ENCODE measurements at regions not wholly inside any gene's neighbourhood (a gene's known extent, or its start where the extent isn't known, plus 50 kb on each side); places are given as distances from the start of the nearest gene placed in this dataset.
"Not testable (repeated sequence)": the region's sequence is repeated elsewhere in the genome, so short reads cannot be mapped to it uniquely, and the experiment has no call there.

DNA sequence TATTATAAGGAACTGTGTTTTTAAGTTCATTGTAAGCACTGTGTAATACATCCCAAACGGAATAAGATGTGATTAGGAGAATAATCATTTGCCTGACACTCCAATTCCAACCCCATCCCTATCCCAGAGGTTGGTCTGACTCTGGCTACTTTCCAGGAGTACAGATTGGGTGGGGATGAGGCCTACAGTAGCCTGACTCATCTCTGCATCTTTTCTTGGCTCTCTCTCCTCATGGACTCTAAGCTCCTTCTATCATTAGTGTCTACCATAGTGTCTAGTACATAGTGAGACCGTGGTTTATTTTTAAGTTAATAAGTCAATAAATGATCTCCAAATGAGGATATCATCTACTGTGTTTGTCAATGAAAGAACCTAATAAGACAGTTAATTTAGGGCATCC lies 92.2 kb upstream of the CNKSR3 start:
- DNase-seq = no peak

DNA sequence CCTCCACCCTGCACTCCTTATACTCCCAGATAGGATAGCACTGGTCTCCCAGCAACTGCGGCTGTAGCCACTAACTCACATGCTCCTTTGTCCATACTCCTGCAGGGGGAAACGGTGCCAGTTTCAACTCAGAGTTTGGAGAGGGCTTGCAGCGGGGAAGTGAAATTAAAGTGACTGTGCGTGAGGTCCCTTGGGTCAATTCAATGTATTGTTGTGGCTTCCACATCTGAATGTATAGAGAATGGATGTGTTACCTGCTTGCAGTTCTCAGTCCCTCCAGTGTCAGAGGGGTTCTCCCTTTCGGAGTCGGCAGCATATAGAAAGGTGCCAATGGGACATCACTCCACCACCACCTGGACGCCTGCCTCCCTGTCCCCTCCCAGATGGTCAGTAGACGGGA lies 93.6 kb upstream of the CNKSR3 start:
- DNase-seq = no peak

DNA sequence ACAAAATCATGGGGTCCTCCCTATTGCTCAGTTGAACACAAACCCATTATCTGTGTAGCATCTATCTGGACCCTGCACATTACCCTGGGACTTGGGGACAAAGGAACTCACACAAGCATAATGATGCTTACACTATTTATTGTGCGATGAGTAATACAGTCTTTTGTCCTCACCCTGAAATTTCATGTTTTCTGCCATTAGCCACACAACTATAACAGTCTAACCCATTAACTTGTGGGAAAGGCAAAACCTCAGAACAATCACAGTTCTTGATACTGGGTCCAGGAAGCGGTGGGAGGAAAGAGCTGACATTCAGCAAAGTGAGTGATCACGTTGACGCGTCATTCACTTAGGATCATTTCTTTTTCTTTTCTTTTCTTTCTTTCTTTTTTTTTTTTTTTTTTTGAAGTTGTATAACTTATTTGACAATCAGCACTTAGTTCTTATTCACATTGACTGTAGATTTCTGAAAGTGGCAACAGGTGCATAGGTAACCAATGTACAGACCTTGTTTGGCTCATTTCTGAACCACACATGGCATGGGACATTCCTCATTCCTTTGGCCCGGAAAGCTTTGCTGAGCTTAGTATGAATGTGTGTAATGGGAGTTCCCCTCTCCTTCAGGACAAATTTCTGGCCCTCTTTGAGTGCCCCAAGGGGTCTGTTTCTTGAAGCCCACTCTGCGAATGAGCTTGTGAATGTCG lies 94.8 kb upstream of the CNKSR3 start:
- DNase-seq = peak in 1 of 2 donors; percentile 3

DNA sequence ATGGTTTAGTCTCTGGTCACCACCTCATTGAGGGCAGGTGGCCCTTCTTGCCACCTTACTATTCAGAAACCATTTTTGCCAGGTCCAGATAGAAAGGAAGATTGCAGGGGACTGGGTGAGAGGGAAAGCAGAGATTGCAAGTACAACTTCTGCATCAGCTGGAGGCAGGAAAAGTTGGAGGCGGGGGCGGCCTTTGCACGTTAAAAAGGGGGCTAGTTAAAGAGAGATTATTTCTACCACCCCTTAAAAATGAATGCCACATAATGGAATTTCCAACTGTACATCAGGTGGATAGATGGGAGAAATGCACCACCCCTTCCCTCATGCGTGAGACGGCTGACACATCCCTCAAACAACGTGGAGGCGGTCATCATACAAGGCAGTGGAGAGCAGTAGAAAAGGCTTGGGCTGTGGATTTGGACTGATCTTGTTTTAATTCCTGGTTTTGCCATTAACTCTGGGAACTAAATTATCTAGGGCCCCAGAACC lies 95.4 kb upstream of the CNKSR3 start:
- no peak for DNase-seq

DNA sequence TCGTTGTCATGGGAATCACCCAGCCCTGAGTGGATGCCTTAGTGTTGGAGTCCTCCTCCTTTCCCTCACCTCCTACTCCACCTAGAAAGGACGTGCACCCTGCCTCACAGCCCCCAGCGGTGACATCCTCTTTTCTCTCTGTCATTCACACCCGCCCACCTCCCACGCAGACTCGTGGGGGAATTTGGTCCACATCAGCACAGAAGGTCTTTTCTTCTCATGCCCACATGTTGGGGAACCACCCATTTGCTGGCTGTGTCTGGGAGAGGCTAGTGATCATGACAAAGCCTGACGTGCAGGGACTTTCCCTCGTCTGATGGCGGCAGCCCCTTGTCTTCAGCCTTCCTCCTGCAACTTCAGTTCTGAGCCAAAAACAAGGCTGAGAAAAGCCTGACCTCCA lies 96.0 kb upstream of the CNKSR3 start:
- DNase-seq = peak; percentile 43 to 52

DNA sequence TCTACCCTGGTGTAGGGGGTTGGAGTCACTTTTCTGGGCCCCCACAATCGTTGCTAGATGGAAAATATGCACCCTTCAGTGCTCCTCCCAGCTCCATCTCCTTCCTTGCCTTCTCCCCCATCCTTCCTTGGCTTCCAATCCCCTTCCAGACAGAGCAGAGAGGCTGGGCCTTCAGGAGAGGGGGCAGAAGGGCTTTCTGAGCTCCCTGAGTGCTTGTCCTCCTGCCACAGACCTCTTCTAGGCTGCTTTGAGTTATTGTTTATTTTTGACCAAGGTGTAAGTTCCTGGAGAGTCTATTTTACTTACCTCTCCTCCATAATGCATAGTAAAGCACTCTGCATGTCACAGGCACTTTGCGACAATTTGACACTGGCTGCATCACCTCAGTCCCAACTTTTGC lies 96.4 kb upstream of the CNKSR3 start:
- DNase-seq = no peak

DNA sequence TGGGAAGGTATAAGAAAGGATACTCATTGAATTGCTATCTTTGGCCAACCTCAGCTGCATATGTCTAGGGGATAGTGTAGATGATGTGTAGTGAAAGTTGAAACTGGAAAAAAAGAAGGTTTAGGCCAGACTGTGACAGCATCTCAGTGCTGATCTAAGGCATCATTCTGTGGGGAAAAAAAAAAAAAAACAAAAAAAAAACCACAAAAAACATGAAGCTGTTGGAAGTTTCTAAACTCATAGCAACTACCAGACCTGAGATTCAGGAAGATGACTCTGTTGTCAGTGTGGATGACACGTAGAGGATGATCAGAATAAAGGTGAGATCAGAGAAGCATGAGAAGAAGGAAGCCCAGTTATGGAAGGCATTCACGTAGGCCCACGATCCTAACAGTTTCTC lies 100.8 kb upstream of the CNKSR3 start:
- DNase-seq = no peak

DNA sequence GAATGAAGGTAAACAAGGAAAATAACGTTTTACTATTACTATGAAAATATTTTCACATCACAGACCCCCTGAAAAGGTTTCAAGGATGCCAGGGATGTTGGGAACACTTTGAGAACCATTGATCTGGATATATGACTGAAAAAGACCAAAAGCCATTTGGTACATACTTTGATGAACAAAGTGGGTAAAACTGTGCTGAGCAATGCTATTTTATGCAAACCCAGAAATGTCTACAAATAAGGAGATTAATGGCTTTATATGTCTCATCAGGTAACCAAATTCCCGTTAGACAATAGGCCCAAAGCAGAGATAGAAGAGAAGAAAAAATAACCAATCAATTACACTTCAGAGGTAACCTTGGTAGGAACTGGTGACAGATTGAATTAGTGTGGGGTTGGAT lies 101.4 kb upstream of the CNKSR3 start:
- no peak for DNase-seq

DNA sequence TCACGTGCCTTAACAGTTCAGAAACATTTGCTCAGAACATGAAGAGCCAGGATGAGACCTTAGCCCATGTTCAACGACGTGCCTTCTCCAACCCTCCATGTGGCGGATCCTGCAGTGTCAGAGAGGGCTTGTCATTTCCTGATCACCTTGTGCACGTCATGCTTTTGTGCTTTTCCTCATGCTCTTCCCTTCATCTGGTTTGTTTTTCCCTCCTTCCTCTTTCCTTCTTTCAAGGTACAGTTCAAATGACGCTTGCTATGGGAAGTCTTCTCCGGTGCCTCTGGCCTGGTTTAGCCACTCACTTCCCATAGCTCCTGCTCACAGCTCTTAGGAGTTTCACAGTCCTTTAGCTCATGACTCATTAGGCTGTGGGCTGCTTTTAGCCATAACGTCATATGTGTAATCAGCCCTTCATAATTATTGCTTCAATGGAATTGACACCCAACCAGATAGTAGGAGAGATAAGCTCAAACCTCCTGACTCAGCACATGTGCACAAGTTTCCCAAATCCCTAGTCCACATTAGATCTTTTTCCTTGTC lies 102.7 kb upstream of the CNKSR3 start:
- no peak for DNase-seq

DNA sequence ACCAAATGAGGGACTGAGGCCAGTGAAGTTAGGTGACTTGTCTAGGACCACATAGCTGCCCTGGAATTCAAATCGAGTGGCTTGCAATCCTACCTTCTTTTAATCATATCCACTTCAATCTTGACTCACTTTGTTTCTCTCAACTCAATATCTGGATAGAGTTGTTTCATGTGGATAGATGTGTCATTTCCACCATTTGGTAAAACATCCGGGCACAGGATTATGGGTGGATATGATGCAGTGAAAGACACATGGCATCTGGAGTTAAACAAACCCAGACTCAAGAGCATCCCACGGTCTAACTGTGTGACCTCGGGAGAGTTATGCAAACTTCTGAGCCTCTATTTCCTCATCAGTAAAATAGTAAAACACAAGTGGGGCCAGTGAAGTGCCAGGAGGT lies 103.6 kb upstream of the CNKSR3 start:
- DNase-seq = no peak

DNA sequence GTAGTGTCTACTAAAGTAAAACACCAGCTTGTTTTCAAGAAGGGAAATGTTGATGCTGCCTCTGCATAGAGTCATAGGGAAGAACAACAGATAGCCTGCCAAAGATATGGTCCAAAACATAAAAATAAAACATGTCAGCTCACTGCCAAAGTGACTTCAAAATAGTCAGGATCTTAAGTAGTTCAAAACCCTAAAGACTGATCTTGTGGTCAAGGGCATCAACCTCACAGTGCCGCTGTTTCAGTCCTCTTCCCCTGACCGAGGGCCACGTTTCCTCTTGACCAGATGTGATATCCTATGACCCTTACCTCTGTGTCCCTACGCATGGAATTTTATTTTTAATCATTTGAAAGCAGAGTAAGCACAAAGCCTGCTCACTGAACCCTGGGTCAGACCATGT lies 104.2 kb upstream of the CNKSR3 start:
- DNase-seq = no peak

DNA sequence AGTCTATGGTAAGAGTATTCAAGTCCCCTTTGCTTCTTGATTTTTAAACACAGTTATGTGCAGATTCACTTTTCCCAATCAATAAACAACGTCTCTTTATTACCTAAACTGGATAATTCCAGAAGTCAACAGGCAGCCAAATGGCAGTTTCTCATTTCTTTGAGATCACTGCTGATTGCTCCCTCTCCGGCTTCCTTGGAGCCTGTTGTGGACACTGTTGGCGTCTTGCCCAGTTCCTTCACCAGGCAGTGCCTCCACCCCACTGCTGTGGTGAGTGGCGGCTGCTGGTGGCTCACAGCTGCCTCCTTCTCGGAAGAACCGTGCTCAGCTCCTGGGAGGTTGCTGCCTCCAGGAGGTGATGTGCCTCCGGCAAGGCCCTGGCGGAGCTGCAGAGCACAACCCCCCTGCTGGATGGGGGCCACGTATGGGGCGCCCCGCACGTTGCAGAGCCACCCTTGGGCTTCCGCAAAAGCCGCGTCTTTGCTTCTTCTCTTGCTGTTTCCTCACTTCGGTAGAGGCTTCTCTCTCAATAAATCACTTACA lies 105.1 kb upstream of the CNKSR3 start:
- no peak for DNase-seq

DNA sequence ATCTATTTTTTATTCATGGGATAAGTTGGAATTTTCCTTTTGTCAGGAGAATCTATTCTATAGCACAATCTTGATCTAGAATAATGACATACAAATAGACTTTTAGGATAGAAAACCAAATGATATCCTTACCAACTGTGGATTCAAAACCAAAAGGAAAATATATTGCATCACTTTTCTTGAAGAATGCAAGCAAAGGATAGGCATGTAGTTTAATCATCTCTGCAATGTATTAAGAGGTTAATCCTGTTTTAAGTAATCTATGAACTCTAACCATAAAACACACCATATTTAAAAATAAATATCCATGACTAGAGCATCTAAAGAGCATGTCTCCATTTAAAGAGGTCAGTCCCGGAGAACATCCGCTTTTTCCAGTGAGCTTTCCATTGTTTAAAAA lies 106.7 kb upstream of the CNKSR3 start:
- DNase-seq = no peak

DNA sequence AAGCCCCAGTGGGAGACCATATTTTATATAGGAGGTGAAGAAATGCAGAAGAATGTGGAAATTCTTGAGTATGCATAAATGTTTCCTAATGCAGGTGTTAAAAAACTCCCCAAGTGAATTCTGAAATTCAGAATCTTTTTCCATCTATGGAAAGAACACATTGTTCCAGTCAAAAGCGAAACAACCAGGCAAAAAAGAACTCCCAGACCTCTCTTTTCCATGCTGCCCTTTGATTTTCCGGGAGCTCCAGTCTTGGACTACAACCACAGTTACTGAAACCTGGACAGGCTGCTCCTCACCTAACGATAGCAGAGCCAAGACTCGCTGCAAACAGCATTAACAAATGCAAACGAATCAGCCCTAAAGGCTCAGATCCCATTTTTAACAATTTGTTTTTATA lies 108.7 kb upstream of the CNKSR3 start:
- no peak for DNase-seq

DNA sequence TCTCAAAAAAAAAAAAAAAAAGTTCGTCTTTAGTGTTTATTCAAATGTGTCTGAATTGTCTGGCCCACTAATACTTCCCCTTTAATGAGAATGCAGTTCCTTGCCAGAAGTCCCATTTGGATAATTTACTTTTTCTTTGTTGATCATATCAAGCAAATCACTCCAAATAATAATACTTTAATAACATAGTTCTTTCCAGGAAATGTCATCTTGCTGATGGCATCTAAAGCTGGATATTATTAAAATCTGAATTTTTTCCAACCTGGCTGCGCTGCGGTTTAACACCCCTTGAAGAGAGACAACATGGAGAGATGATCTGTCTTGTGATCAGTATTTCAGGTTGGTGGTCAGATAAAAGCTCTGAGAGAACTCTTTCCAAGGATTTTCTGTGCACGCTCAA lies 111.2 kb upstream of the CNKSR3 start:
- DNase-seq = no peak

DNA sequence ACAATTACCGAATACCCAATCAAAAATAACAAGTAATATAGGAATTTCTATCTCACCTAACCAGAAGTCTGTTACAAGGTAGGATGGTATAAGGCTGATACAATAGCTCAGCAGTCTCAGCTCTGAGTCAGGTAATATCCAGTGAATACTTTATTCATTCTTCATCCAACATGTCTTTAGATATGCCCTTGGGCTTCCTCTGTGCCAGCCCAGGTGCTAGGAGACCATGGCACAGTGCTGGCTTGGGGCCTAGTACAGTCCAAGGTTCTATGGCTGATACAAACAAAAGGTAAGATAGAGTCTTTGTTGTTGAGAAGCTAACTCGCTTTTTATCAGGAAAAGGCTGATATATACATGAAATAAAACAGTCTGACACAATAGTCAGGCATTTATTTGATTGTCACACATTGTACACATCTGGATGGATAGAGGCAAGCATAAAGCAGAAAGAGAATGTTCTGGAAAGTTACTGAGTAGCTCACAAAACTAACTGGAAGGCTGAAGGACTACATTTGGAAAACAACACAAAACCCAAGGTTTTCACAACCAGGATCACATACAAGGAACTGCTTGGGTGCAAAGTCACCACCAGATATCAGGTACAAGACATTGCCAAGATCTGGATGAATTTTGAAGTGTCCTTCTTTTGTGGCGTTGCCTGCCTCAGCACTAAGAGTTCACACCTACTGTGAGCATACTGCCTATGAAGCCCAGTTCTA lies 110.4 kb upstream of the SCAF8 start:
- DNase-seq = no peak

DNA sequence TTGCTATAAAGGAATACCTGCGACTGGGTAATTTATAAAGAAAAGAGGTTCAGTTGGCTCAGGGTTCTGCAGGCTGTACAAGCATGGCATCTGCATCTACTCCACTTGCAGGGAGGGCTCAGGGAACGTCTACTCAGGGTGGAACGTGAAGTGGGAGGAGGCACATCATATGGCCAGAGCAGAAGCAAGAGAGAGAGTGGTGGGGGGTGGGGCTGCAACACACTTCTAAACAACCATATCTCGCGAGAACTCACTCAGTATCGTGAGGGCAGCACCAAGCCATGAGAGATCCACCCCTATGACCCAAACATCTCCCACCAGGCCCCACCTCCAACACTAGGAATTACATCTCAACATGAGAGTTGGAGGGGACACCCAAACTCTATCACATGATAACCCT lies 109.8 kb upstream of the SCAF8 start:
- DNase-seq = no peak

DNA sequence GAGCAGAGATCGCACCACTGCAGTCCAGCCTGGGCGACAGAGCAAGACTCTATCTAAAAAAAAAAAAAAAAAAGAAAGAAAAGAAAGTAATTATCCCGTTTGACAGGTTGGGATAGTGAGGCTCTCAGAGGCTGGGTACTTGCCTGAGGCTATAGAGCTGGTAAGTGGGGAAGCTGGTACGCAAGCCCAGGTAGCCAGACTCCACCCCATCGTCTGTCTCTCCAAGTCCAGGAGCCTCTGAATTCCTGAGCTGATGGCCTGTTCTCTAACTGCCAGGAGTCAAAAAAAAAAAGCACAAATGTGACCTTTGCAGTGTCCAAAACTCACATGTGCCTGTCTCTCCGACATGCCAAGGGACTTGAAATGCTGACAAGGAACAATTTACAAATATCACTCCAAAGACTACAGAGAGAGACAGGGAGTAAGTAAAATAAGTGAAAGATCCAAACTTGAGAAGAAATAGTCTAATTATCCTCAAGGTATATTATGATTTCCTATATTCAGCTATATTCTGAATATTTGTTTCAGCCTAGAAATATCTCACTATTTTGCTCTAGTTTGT lies 109.1 kb upstream of the SCAF8 start:
- DNase-seq = no peak

DNA sequence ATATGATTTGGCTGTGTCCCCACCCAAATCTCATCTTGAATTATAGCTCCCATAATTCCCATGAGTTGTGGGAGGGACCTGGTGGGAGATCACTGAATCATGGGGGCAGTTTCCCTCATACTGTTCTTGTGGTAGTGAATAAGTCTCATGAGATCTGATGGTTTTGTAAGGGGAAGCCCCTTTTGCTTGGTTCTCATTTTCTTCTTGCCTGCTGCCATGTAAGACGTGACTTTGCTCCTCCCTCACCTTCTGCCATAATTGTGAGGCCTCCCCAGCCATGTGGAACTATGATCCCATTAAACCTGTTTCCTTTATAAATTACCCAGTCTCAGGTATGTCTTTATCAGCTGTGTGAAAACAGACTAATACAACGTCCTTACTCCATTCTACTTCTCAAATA lies 108.5 kb upstream of the SCAF8 start:
- not testable (repeated sequence) for DNase-seq

DNA sequence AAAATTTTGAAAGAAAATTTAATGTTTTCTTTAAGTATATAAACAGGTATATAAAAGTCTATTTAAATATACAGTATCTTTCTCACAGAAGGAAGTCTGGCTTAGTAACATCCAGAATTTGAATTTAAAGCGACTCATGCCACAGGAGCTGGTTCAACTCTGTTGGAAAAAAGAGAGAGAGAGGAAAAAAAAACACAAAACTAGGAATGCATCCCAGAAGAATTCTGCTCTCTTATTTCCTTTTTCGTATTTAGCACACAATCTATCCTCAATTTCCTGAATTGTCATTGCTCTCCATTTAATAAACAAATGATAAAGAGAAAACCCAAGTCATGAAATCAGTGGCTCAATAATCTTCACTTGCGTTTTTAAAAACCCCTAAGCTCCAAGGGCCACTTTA lies 107.5 kb upstream of the SCAF8 start:
- no peak for DNase-seq

DNA sequence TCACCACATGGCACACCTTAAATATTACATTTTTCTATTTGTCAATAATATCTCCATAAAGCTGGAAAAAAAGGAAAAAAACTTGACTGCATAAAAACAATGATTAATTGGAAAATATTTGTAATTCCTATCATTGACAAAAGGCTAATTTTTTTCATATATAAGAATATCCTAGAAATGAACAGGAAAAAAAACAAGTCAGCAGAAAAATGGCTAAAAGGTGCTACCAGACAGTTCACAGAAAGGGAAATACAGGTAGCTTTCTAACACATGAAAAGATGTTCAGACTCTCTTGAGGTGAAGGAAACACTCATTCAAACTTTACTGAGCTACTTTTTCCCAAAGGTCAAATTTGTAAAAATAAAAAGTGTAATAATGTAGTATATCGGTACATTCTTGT lies 104.1 kb upstream of the SCAF8 start:
- DNase-seq = no peak

DNA sequence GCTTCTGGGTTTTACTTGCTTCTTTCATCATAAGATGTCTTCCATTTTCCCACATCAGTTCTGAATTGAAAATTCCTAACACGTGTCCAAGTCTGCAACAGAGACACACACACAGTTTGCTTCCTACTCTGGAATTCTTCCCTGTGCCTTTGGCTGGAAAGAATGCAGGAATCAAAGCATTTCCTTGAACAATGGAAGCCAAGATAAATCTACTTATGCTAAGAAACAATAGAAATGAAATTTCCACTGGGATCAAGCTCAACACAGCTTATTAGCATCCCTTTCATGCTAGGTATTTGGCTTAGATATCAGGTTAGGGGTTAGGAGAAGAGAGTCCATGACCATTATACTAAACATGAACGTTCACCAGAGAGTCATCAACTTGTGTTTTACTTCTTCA lies 101.1 kb upstream of the SCAF8 start:
- DNase-seq = no peak

DNA sequence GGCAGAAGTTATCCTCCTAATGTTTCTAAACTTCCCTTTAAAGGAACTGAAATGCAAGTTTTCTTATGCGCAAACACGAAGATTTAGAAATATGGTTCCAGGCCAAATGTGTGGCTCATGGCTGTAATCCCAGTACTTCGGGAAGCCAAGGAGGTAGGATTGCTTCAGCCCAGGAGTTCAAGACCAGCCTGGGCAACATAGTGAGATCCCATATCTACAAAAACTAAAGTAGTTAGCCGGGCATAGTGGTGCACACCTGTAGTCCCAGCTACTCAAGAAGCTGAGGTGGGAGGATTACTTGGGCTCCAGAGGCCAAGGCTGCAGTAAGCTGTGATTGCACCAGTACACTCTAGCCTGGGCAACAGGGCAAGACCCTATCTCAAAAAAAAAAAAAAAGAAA lies 95.8 kb upstream of the SCAF8 start:
- no peak for DNase-seq

DNA sequence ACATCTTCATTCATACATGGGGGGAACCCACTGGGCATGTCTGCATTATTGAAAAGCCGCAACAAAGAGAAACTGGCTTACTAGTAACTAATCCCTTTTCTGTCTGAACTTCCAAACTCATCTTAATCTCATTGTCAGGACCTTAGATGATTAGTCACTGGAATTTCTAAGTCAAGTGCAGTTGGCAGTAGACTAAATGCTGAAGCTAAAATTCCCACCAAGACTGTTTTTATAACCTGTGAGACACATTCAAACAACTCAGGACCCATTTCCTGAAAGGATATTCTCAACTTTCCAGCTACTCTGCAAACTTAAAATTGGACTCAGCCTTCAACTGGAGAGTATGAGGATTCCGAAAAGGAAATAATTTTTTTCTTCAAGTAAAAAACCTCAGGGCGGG lies 94.8 kb upstream of the SCAF8 start:
- no peak for DNase-seq

Measured in CD4-positive, alpha-beta T cell treated with Interferon alpha-2 for 1 hour (primary cell).